22Rv1 (cell line): ENCODE measurements at regions not wholly inside any gene's neighbourhood (a gene's known extent, or its start where the extent isn't known, plus 50 kb on each side); places are given as distances from the start of the nearest gene placed in this dataset.

Source experiments
- ZFX ChIP-seq: fragments of 450-650 bp; IDR thresholded peaks from 2 replicates; pipeline ENCODE4 v1.6.1; 2017; ENCODE audit warnings: antibody characterized with exemption, borderline replicate concordance
- TF ChIP-seq, protein P1 (sequence below): fragments of 450-650 bp; IDR thresholded peaks from 2 replicates; pipeline ENCODE4 v1.5.1; 2017; ENCODE audit warnings: mild to moderate bottlenecking

DNA sequence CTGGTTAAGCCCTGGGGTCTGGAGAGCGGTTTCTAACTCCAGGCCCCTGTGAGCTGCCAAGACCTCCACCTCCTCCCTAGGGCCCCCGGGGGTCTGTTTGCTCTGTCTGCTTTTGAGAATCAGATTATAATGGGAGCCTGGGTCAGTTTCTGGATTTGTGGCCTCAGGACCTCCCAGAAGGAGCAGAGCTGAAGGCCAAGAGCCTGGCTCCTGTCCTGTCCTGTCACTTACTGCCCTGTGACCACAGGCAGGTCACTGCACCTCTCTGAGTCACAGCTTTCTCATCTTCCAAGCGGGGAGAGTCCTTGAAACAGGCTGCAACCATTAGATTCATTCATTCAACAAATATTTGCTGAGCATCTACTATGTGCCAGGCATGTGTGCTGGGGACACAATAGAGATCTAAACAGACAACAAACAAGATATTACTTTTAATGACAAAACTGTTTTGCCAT is 87.3 kb upstream of the FGF3 start:
- TF ChIP-seq, protein P1, sequence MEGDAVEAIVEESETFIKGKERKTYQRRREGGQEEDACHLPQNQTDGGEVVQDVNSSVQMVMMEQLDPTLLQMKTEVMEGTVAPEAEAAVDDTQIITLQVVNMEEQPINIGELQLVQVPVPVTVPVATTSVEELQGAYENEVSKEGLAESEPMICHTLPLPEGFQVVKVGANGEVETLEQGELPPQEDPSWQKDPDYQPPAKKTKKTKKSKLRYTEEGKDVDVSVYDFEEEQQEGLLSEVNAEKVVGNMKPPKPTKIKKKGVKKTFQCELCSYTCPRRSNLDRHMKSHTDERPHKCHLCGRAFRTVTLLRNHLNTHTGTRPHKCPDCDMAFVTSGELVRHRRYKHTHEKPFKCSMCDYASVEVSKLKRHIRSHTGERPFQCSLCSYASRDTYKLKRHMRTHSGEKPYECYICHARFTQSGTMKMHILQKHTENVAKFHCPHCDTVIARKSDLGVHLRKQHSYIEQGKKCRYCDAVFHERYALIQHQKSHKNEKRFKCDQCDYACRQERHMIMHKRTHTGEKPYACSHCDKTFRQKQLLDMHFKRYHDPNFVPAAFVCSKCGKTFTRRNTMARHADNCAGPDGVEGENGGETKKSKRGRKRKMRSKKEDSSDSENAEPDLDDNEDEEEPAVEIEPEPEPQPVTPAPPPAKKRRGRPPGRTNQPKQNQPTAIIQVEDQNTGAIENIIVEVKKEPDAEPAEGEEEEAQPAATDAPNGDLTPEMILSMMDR, result no peak
- TF ChIP-seq ZFX, result no peak
